GM10266 (cell line): ENCODE measurements at regions not wholly inside any gene's neighbourhood (a gene's known extent, or its start where the extent isn't known, plus 50 kb on each side); places are given as distances from the start of the nearest gene placed in this dataset.

Source experiments
- DNase-seq: peaks from one replicate; pipeline ENCODE4 v3.0.0; 2012; ENCODE audit errors: extremely low spot score
- CTCF ChIP-seq: IDR thresholded peaks from 2 replicates; pipeline ENCODE4 v1.5.1; 2012; ENCODE audit warnings: mild to moderate bottlenecking, low read depth; ENCODE audit not compliant: control insufficient read depth, insufficient read depth; ENCODE audit errors: missing control alignments

GRCh38 chr1:188584119-188584518 lies 1755.4 kb downstream of the PLA2G4A start:
- no peak for DNase-seq
- TF ChIP-seq CTCF = no peak

- no peak for TF ChIP-seq CTCF
- DNase-seq = no peak
Observed at GRCh38 chr1:188590641-188591040, 1761.9 kb downstream of the PLA2G4A start.

DNA sequence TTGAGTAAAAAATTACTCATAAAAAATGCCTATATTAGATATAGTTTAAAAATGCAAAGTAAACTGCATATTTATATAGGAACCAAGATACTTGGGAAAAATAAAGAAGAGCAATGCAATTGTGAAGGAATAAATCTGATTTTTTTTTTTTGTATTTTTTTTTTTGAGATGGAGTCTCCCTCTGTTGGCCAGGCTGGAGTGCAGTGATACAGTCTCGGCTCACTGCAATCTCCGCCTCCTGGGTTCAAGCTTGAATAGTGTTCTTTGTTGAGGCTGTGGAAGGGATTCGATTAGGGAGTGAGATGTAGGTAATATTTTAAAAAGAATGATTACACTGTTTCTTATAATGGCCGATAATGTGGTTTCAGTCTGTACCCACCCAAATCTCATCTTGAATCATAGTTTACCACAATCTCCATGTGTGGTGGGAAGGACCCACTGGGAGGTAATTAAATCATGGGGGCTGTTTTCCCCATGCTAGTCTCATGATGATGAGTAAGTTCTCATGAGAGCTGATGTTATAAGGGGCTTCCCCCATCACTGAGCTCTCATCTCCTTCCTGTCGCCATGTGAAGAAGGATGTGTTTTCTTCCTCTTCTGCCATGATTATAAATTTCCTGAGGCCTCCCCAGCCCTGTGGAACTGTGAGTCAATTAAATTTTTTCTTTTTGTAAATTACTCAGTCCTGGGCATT lies 1765.9 kb downstream of the PLA2G4A start:
- no peak for TF ChIP-seq CTCF
- no peak for DNase-seq

- DNase-seq = no peak
- TF ChIP-seq CTCF = no peak
Observed at GRCh38 chr1:188599313-188599712, 1770.6 kb downstream of the PLA2G4A start.

- DNase-seq = no peak
- no peak for TF ChIP-seq CTCF
Observed at GRCh38 chr1:188611432-188611831, 1782.7 kb downstream of the PLA2G4A start.

DNA sequence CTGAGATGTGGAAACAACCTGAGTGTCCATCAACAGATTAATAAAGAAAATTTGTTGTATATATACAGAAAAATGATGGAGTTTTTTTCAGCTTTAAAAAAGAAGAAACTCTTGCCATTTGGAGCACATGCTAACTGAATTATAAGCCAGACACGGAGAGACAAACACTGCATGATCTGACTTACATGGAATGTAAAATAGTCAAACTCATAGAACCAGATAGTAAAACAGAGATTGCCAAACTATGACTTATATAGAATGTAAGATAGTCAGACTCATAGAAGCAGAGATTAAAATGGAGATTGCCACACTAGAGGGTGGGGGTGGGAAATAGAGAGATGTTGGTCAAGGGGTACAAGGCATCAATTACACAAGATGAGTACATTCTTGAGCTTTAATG lies 1786.6 kb downstream of the PLA2G4A start:
- no peak for DNase-seq
- TF ChIP-seq CTCF = no peak

DNA sequence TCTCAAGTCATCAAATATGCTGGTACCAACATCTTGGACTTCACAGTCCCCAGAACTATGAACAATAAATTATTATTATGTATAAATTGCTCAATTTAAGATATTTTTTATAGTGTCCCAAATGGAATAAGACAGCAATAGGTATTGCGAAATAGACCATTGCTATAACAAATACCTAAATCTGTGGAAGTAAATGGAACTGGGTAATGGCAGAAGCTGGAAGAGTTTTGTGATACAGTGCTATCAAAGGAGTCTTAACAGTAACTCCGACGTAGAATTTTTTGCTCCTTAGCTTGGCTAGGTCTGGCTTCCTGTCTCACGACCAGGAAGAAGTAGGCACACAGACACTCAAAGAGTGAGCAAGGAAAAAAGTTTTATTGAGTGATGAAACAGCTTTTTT lies 1791.5 kb downstream of the PLA2G4A start:
- no peak for TF ChIP-seq CTCF
- no peak for DNase-seq
